ENCODE measurements at regions not wholly inside any gene's neighbourhood (a gene's known extent, or its start where the extent isn't known, plus 50 kb on each side); places are given as distances from the start of the nearest gene placed in this dataset.
A peak's percentile ranks its signal among the peaks of the same experiment; 100 is the strongest.

DNA sequence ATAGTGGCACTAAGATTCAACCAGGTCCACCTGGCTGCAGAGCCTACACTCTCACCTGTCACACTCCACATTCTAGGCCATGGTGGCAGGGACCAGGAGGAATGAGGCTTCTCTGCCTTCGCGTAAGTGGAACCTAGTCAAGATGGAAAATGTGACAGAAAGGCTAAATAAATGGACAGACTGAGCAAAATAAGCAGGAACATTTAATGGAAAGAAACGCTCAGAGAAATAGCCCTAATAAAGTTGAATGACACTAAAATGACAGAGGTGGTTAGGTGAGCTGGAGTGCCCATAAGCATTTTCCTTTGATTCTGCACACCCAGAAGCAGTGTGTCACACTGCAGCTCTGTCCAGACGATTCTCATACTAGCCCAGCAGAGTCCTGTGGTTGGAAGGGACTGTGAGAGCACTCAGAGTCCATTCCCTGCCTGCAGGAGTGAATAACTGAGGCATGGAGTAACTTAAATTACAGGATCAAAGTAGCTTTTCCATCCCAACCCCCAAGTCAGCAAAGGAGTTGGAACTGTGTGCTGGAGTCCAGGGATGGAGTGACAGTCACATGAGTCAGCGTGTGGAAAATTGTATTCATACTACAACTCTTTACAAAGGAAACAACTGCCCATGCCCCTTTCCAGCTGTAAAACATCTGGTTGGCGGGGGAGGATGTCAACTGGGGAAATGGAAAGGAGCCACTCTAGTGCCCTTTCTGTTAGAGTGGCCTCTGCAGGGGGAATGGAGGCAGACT, 105.4 kb upstream of the LGALSL start:
- no peak overlapping the region for H3K27ac Mint-ChIP-seq
- no peak overlapping the region for H3K4me3 Mint-ChIP-seq
- no peak for DNase-seq (ENCODE audit: low spot score in 2 of 2)
- no peaks in the 10 kb centered on the region for H3K4me1 Mint-ChIP-seq
- peaks cover 1% of the 10 kb centered on the region for H3K9me3 Mint-ChIP-seq
- H3K27me3 Mint-ChIP-seq, result peaks cover 7% of the 10 kb centered on the region
- H3K36me3 Mint-ChIP-seq, result no peaks in the 10 kb centered on the region
- no peak for ATAC-seq (ENCODE audit: low read depth)

DNA sequence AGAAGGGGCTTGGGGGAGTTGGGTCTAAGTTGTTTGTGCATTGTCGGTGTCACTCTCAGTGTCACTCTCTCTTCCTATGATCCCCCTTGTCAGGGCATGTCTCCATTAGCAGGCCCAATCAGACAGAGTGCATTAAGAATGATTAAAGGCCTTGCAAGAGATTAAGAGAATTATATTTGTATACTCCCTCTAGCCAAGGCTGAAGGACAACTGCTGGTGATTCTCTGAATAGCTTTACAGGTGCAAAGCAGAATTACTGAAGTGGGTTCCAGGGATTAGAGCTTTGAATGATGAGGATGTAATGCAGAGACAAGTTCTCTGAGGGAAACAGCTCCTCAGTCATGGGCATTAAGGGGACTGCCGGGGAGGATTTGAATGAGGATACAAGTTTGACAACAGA, 104.8 kb upstream of the LGALSL start:
- Mint-ChIP-seq H3K36me3 (no peaks in the 10 kb centered on the region), H3K4me1 (no peaks in the 10 kb centered on the region), H3K4me3 (no peak overlapping the region), H3K27me3 (peaks cover 10% of the 10 kb centered on the region), H3K27ac (no peak overlapping the region), H3K9me3 (peaks cover 3% of the 10 kb centered on the region)
- ATAC-seq (ENCODE audit: low read depth) (no peak), DNase-seq (ENCODE audit: low spot score in 2 of 2) (no peak)

DNA sequence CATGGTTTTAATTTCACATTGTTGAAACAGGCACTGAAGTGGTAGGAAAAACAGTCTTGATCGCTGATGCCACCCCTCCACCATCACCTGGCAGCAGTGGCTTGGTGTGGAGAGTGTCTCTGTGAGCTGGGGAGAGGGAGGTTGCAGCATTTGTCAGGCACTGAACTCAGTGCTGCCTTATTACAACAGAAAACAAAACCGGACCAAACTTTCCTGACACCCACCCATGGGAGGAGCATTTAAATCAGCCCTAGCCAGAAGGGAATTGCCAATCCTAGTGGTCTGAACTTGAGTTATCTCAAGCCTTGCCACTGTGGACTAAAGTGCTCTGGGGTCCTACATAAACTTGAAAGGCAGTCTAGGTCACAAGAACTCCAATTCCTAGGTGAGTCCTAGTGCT, 103.0 kb upstream of the LGALSL start:
- ATAC-seq (ENCODE audit: low read depth) (no peak), DNase-seq (ENCODE audit: low spot score in 2 of 2) (no peak)
- Mint-ChIP-seq H3K27ac (no peak overlapping the region), H3K36me3 (no peaks in the 10 kb centered on the region), H3K9me3 (peaks cover 3% of the 10 kb centered on the region), H3K27me3 (peaks cover 18% of the 10 kb centered on the region), H3K4me1 (no peaks in the 10 kb centered on the region), H3K4me3 (no peak overlapping the region)

DNA sequence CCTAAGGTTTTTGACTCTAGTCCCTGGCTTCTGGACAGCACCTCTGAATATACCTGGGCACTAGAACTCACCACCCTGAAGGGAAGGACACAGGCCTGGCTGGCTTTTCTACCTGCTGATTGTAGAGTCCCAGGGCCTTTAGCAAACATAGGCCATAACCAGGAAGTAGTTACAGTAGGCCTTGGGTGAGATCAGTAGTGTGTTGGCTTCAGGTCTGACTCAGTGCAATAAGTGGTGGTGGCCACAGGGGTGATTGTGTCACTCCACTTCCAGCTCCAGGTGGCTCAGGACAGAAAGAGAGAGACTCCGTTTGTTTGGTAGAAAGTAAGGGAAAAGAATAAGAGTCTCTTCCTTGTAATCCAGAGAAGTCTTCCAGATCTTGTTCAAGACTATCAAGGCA, 101.7 kb upstream of the LGALSL start:
- ATAC-seq (ENCODE audit: low read depth) (no peak), DNase-seq (ENCODE audit: low spot score in 2 of 2) (no peak)
- peaks cover 3% of the 10 kb centered on the region for H3K9me3 Mint-ChIP-seq
- H3K27ac Mint-ChIP-seq, result no peak overlapping the region
- H3K36me3 Mint-ChIP-seq, result no peaks in the 10 kb centered on the region
- no peaks in the 10 kb centered on the region for H3K4me1 Mint-ChIP-seq
- H3K27me3 Mint-ChIP-seq, result peaks cover 22% of the 10 kb centered on the region
- H3K4me3 Mint-ChIP-seq, result no peak overlapping the region

DNA sequence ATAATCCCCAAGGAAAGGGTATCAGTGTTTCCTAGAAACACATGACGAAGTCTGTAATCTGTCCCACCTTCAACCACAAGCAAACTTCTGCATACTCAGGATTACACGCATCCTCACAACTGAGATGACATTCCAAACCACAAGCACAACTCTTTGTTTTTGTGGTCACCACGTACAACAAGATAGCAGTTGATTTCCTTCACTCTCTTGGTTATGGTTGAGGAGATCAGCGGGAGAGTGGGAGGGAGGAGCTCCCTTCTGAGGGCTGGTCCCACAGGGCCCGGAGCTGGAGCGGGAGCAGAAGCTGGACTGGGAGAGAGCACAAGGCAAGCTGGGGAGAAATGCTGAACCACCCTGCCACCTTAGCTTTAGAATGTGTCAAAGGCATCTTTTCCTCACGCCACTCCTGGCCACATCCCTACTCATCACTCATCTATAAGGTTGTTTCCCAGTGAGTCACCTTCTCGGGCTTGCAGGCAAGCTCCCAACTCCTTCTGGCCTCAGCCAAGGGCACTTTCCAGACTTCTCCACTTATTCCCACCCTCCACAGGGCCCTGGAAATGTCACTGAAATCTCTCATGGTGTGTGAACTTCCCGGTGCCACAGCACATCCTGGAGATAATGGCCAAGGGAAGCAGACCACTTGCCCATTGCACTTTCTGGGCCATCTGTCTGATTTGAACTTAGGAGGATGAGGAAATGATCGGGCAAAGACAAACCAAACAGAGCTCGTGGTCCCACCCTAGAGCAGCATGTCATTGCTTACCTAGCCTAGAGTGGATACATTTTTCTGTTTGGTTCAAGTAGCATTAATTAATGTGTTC, 98.9 kb upstream of the LGALSL start:
- Mint-ChIP-seq H3K27me3 (peaks cover 20% of the 10 kb centered on the region), H3K4me1 (peaks cover 6% of the 10 kb centered on the region), H3K36me3 (no peaks in the 10 kb centered on the region), H3K4me3 (no peak overlapping the region), H3K27ac (no peak overlapping the region), H3K9me3 (peaks cover 3% of the 10 kb centered on the region)
- no peak for ATAC-seq (ENCODE audit: low read depth)
- DNase-seq (ENCODE audit: low spot score in 2 of 2), result no peak

DNA sequence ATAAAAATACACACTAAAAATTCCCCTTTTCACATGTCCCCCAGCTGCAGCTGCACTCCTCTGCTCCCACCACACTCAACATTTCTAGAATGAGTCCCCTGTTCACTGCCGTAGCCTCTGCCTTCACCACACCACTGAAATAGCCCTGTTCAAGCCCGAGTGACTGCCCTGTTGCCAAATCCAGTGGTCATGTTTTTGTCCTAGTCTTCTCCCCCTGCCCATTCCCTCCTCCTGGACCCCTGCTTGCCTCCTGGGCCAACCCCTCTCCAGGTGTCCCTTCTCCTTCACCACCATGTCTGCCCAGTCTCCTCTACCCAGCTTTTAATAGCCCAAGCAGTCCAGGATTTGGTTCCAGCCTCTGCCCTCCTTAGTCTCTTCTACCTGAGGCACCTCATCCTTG, 97.1 kb upstream of the LGALSL start:
- Mint-ChIP-seq H3K9me3 (peaks cover 3% of the 10 kb centered on the region), H3K36me3 (no peaks in the 10 kb centered on the region), H3K27me3 (peaks cover 22% of the 10 kb centered on the region), H3K4me1 (peaks cover 6% of the 10 kb centered on the region), H3K4me3 (no peak overlapping the region), H3K27ac (no peak overlapping the region)
- DNase-seq (ENCODE audit: low spot score in 2 of 2) (no peak), ATAC-seq (ENCODE audit: low read depth) (no peak)

DNA sequence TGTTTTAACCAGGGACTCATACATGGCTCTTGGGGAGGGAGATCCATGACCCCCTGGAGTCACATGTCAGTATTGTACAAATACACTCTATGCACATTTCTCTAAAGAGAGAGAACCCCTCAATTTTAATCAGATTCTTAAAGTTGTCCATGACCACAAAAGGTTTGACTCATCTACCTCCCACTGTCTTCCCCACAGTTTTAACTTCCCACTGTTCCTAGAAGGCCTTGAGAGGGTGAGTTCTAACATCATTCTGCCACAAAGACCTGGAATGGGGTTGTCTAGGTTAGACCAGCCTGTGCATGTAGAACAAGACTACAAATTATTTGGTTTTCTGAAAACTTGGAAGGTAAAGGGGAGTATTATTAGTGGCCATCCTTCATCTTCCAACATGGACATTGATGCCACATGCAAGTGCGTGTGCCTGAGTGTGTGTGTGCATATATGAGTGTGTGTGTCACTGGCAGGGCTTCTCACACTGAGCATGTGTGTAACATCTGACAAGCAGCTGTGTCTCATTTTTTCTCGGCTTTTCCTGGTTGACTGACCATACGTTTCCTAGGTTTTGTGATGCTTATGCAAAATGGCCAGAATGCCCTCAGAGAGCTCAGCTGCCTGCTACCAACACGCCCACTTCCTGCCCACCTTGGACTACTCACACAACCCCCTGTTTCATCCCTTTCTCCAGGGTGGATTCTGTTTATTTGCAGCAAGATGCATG, 94.6 kb upstream of the LGALSL start:
- ATAC-seq (ENCODE audit: low read depth) (peak; percentile 63), DNase-seq (ENCODE audit: low spot score in 2 of 2) (no peak)
- Mint-ChIP-seq H3K27ac (no peak overlapping the region), H3K9me3 (no peaks in the 10 kb centered on the region), H3K36me3 (no peaks in the 10 kb centered on the region), H3K27me3 (peaks cover 26% of the 10 kb centered on the region), H3K4me1 (peaks cover 6% of the 10 kb centered on the region), H3K4me3 (peak overlapping the region; percentile 55)

DNA sequence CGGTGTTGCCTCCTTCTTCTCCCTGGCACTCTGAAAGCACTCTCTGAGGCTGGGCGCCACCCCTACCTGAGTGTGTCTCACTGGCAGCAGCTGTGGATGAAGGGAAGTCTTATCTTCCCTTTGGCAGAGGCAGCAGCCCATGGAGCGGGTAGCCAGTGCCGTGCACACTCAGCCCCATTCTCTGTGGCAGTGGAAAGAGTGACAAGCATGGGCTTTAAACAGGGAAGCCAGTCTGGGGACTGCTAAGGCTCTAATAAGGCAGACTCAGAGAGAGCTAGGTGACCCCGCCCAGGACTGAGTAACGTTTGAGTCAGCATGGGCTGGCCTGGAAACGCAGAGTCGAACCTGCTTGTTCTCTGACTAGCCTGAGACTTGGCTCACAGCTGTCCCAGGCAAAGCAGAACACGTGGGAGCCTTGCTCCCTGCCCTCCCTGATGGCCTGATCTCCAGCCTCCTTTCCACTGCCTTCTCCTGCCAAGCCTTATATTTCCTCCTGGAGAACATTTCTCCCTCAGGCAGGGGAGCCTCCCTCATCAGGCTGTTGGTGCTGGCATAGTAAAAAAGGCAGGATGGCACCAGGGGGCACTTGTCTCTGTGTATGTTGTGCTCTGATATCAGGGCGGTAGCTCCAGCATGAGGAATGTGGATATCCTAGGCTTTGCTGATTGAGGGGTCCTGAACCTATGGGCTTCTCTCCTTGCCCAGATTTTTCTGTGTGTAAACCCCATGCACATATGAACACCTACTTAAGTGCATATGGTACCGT, 93.9 kb upstream of the LGALSL start:
- peaks cover 22% of the 10 kb centered on the region for H3K27me3 Mint-ChIP-seq
- ATAC-seq (ENCODE audit: low read depth) (peak; percentile 81), DNase-seq (ENCODE audit: low spot score in 2 of 2) (peak; percentile 6 to 21)
- H3K36me3 Mint-ChIP-seq, result no peaks in the 10 kb centered on the region
- H3K9me3 Mint-ChIP-seq, result no peaks in the 10 kb centered on the region
- H3K4me1 Mint-ChIP-seq, result peaks cover 6% of the 10 kb centered on the region
- H3K27ac Mint-ChIP-seq, result no peak overlapping the region
- peak overlapping the region; percentile 55 for H3K4me3 Mint-ChIP-seq

DNA sequence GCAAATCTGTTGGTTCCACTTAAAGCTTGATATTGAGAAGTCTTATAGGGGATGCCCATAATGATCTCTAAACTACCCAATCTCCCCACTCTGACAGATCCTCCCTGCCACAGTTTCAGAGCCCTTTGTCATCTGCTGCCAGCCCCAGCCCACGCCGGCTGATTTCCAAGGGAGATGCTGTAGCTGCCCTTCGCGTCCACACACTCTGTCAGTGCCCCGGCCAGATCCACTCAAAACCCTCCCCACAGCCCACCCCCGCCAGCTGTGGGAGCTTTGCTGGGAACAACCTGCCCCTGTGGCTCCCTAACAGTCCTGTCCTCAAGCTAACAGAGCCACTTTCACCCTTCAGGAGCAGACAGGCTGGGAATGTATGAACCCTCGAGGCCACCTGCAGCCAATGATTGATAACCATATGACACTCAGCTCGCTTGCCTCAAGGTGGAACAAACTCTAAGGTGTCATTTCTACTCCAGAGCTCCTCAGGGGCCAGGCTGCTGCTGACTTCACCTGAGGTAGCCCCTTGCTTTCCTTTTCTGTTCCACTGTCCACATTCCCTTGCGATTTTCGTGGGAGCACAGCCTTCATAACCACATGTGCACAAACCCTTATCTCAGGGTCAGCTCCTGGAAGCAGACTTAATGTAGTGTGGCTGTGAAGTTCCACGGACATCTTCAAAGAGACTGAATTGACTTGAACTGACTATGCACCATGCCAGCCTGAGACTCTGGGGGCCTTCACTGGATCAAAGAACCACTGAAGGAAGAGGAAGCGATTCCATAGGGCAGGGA, 92.6 kb upstream of the LGALSL start:
- ATAC-seq (ENCODE audit: low read depth) (no peak), DNase-seq (ENCODE audit: low spot score in 2 of 2) (no peak)
- Mint-ChIP-seq H3K36me3 (no peaks in the 10 kb centered on the region), H3K4me3 (no peak overlapping the region), H3K9me3 (no peaks in the 10 kb centered on the region), H3K4me1 (peaks cover 6% of the 10 kb centered on the region), H3K27me3 (peaks cover 17% of the 10 kb centered on the region), H3K27ac (no peak overlapping the region)

DNA sequence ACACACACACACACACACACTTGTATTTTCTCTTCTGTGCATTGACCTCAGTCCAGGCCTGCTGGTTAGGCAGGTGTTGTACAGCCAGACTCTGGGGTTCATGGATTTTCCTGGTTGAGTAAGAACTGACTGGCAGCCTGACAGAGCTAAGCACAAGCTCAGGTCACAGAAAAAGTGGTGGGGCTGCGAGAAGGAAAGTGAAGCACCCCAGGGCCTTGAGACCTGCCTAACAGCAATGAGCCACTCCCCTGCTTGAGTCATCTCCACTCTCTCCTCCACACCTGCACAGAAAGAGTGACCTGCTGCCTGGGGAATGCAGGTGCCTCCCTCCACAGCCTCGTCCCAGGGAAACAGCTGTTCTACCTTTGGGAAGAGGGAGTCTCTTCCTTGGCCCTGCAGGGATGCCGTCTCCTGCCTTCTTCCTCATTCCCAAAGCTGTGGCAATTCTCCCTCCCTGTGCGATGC, 91.4 kb upstream of the LGALSL start:
- no peak for DNase-seq (ENCODE audit: low spot score in 2 of 2)
- no peaks in the 10 kb centered on the region for H3K9me3 Mint-ChIP-seq
- peaks cover 9% of the 10 kb centered on the region for H3K4me1 Mint-ChIP-seq
- H3K36me3 Mint-ChIP-seq, result no peaks in the 10 kb centered on the region
- no peak for ATAC-seq (ENCODE audit: low read depth)
- H3K4me3 Mint-ChIP-seq, result no peak overlapping the region
- peaks cover 10% of the 10 kb centered on the region for H3K27me3 Mint-ChIP-seq
- no peak overlapping the region for H3K27ac Mint-ChIP-seq

DNA sequence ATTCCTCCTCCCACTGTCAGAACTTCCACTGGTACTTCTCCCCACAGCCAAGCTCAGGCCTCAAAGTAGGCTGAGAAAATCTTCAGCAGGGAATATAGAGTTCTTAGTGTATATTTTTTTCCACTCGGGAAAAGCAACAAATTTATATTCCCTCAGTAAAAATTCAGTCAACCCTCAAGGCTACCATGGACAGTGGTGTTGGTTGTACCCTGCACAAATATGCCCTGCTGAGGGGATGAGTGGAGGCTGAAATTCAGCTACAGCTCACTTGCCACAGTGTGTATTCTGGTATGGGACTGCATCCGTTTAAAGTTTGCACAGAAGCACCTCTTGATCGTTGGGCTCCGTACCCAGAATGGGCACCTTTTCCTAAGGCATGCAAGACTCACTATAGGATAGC, 90.8 kb upstream of the LGALSL start:
- DNase-seq (ENCODE audit: low spot score in 2 of 2) (no peak), ATAC-seq (ENCODE audit: low read depth) (no peak)
- Mint-ChIP-seq H3K4me1 (peaks cover 9% of the 10 kb centered on the region), H3K4me3 (no peak overlapping the region), H3K36me3 (no peaks in the 10 kb centered on the region), H3K27me3 (peaks cover 9% of the 10 kb centered on the region), H3K9me3 (no peaks in the 10 kb centered on the region), H3K27ac (no peak overlapping the region)

DNA sequence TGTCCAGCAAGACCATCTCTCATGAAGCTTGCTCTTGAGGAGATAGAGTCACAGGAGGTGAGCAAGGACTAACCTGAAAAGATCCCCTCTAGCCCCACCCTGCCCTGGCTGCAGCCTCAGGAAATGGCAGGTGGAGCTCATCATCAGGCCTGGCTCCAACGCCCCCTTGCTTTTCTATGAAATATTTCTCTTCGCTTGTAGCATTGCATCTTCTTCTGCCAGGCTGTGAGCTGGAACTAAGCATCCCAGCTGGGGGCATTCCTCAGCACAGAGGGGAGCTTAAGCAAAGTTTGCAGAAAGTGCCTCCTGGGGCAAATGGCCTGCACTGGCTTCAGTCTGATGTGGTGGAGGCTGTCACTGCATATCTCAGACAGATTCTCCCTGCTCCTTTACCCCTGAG, 90.1 kb upstream of the LGALSL start:
- Mint-ChIP-seq H3K36me3 (no peaks in the 10 kb centered on the region), H3K4me3 (no peak overlapping the region), H3K27me3 (peaks cover 10% of the 10 kb centered on the region)

More for the DNA sequence above, 90.1 kb upstream of the LGALSL start:
- peaks cover 9% of the 10 kb centered on the region for H3K4me1 Mint-ChIP-seq
- H3K9me3 Mint-ChIP-seq, result no peaks in the 10 kb centered on the region
- ATAC-seq (ENCODE audit: low read depth), result no peak
- no peak overlapping the region for H3K27ac Mint-ChIP-seq
- DNase-seq (ENCODE audit: low spot score in 2 of 2), result no peak

Measured in memory B cell (primary cell).